ENCODE measurements at regions not wholly inside any gene's neighbourhood (a gene's known extent, or its start where the extent isn't known, plus 50 kb on each side); places are given as distances from the start of the nearest gene placed in this dataset.
A peak's percentile ranks its signal among the peaks of the same experiment; 100 is the strongest.

GRCh38 chr9:129501771-129502319 lies 119.1 kb downstream of the C9orf50 start:
- TF ChIP-seq, protein P1, sequence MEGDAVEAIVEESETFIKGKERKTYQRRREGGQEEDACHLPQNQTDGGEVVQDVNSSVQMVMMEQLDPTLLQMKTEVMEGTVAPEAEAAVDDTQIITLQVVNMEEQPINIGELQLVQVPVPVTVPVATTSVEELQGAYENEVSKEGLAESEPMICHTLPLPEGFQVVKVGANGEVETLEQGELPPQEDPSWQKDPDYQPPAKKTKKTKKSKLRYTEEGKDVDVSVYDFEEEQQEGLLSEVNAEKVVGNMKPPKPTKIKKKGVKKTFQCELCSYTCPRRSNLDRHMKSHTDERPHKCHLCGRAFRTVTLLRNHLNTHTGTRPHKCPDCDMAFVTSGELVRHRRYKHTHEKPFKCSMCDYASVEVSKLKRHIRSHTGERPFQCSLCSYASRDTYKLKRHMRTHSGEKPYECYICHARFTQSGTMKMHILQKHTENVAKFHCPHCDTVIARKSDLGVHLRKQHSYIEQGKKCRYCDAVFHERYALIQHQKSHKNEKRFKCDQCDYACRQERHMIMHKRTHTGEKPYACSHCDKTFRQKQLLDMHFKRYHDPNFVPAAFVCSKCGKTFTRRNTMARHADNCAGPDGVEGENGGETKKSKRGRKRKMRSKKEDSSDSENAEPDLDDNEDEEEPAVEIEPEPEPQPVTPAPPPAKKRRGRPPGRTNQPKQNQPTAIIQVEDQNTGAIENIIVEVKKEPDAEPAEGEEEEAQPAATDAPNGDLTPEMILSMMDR (conservative IDR thresholded peaks at IDR 0.05; ENCODE audit: low read depth), result no peak
- peak overlapping the region; percentile 44 for H3K27ac ChIP-seq
- ChIA-PET CTCF (interaction anchor here (0.5 to 1.0 kb wide), 2 partner anchors 122 to 363 kb away, joined by 3 to 5 read pairs; no protein-coding TSS in a partner anchor), POLR2A (ENCODE audit: low non-redundant PET) (interaction anchor here (0.5 to 0.7 kb wide), 3 partner anchors 18 to 155 kb away, joined by 3 to 5 read pairs (median 4); no protein-coding TSS in a partner anchor)
- DNase-seq (ENCODE audit: low spot score), result no peak

GRCh38 chr9:129500863-129501770 lies 119.8 kb downstream of the C9orf50 start:
- TF ChIP-seq, protein P1 (conservative IDR thresholded peaks at IDR 0.05; ENCODE audit: low read depth), result no peak
- ChIA-PET CTCF (interaction anchor here (0.5 to 1.0 kb wide), 5 partner anchors 123 to 362 kb away, joined by 3 to 5 read pairs (median 3); no protein-coding TSS in a partner anchor), POLR2A (ENCODE audit: low non-redundant PET) (interaction anchor here (0.5 kb wide), 1 partner anchor 155 kb away, joined by 5 read pairs; no protein-coding TSS in a partner anchor)
- H3K27ac ChIP-seq, result peak overlapping the region; percentile 100
- no peak for DNase-seq (ENCODE audit: low spot score)

GRCh38 chr9:129500161-129500862 lies 120.6 kb downstream of the C9orf50 start:
- ChIA-PET POLR2A (ENCODE audit: low non-redundant PET) (no interaction called here), CTCF (interaction anchor here (0.6 to 0.7 kb wide), 2 partner anchors 221 to 324 kb away, joined by 3 to 5 read pairs; no protein-coding TSS in a partner anchor)
- TF ChIP-seq, protein P1 (conservative IDR thresholded peaks at IDR 0.05; ENCODE audit: low read depth), result no peak
- no peak for DNase-seq (ENCODE audit: low spot score)
- H3K27ac ChIP-seq, result peak overlapping the region; percentile 100

DNA sequence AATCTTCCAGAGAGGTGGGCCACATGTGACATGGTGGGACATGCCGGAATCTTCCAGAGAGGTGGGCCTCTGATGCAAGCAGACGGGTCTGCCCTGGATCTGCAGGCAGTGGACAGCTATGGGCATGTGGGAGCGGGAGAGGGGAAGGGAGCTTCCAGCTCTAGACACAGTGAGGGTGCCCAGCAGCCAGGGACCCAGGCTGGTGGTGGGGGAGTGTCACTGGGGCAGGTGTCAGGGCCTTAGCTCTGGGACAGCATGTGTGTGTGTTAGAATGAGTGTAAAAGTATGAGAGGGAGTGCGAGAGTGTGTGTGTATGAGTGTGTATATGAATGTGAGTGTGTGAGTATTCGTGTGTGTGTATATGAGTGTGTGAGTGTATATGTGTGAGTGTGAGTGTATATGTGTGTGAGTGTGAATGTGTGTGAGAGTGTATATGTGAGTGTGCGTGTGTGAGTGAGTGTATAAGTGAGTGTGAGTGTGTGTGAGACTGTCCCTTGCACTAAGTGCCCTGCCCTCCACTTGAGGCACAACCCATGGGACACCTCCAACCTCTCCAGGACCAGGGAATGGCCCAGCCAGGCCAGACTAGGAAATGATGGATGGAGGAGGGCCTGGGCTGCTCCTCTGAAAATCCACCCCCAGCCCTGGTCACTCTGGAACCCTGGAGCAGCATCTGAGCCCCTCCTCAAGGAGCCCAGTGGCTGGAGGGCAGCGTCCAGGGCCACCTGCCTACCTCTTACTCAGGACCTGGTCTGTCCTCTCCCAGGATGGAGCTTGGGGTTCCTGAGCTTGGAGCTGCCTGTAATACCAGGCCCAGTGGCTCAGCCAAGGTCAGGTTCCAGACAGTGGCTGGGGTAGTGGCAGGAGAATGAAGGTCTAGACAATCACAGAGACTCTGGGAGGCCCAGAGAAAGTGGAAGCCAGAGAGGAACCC lies 122.2 kb downstream of the C9orf50 start:
- TF ChIP-seq, protein P1 (conservative IDR thresholded peaks at IDR 0.05; ENCODE audit: low read depth), result no peak
- CTCF ChIA-PET, result interaction anchor here (1.4 kb wide), 1 partner anchor 112 kb away, joined by 5 read pairs; no protein-coding TSS in a partner anchor
- DNase-seq (ENCODE audit: low spot score), result no peak
- peak overlapping the region; percentile 100 for H3K27ac ChIP-seq
- POLR2A ChIA-PET (ENCODE audit: low non-redundant PET), result no interaction called here

DNA sequence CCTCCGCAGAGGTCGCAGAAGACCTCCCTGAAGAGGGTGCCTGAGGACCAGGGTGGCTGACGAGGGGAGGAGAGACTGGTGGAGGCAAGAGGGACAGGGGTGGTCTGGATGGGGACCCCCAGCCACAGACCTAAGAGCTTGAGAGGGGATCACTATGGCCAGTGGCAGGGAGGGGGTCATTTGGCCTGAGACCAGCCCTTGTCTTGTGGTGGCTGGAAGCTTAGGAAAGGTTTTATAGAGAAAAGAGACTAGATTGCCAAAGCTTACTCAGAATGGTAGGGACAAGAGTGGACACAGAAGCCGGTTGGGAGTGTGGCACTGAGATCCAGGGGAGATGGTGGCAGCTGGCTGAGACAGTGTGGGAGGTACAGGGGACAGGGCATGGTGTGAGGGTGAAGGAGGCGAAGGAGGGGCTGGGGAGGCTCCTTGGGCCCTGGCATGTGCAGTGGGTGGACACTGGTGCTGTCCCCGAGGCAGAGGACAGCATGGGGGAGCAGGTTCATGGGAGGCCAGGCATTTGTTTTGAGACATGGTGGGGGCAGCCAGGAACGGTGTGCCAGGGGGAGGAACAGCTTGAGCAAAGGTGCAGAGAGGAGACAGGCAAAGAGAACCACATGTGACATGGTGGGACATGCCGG lies 123.0 kb downstream of the C9orf50 start:
- TF ChIP-seq, protein P1 (conservative IDR thresholded peaks at IDR 0.05; ENCODE audit: low read depth), result no peak
- no peak for DNase-seq (ENCODE audit: low spot score)
- ChIA-PET POLR2A (ENCODE audit: low non-redundant PET) (interaction anchor here (0.5 to 2.9 kb wide), 2 partner anchors 14 to 71 kb away, joined by 3 to 16 read pairs; no protein-coding TSS in a partner anchor), CTCF (interaction anchor here (1.3 to 1.4 kb wide), 2 partner anchors 113 to 324 kb away, joined by 5 read pairs; no protein-coding TSS in a partner anchor)
- peak overlapping the region; percentile 100 for H3K27ac ChIP-seq
